SK-N-SH treated with all-trans-retinoic acid at 6 μM for 48 hours (cell line): ENCODE measurements at regions not wholly inside any gene's neighbourhood (a gene's known extent, or its start where the extent isn't known, plus 50 kb on each side); places are given as distances from the start of the nearest gene placed in this dataset.
A peak's percentile ranks its signal among the peaks of the same experiment; 100 is the strongest.

Experiments
- ATAC-seq: fragments of 200-7000 bp; cut with Tn5 transposase; 3 replicates; pipeline ENCODE4 v1.9.1; 2020; ENCODE audit warnings: mild to moderate bottlenecking, moderate library complexity
- CSRNP3 ChIP-seq: fragments of 250-450 bp; sonication (Bioruptor Pico); IDR thresholded peaks from 2 replicates; pipeline ENCODE4 v1.5.1; 2021; ENCODE audit warnings: mild to moderate bottlenecking, moderate library complexity
- ESRRG ChIP-seq: fragments of 250-450 bp; sonication (Bioruptor Pico); IDR thresholded peaks from 2 replicates; pipeline ENCODE4 v1.6.1; 2021; ENCODE audit warnings: mild to moderate bottlenecking
- GLIS3 ChIP-seq: fragments of 250-450 bp; sonication (Bioruptor Pico); IDR thresholded peaks from 2 replicates; pipeline ENCODE4 v1.5.0; 2020; ENCODE audit warnings: mild to moderate bottlenecking, moderate library complexity
- ISL1 ChIP-seq: fragments of 250-450 bp; sonication (Bioruptor Pico); IDR thresholded peaks from 2 replicates; pipeline ENCODE4 v2.1.2; 2022; ENCODE audit warnings: mild to moderate bottlenecking, moderate library complexity
- PATZ1 ChIP-seq: fragments of 250-450 bp; sonication (Bioruptor Pico); IDR thresholded peaks from 2 replicates; pipeline ENCODE4 v1.8.0; 2020; ENCODE audit warnings: mild to moderate bottlenecking, moderate library complexity, borderline replicate concordance
- RARB ChIP-seq: fragments of 250-450 bp; sonication (Bioruptor Pico); IDR thresholded peaks from 2 replicates; pipeline ENCODE4 v1.8.0; 2021; ENCODE audit warnings: mild to moderate bottlenecking, moderate library complexity
- SNAI2 ChIP-seq: fragments of 250-450 bp; sonication (Bioruptor Pico); IDR thresholded peaks from 2 replicates; pipeline ENCODE4 v1.5.0; 2020; ENCODE audit warnings: mild to moderate bottlenecking, moderate library complexity
- TCF4 ChIP-seq: fragments of 250-450 bp; sonication (Bioruptor Pico); IDR thresholded peaks from 2 replicates; pipeline ENCODE4 v1.8.0; 2021; ENCODE audit warnings: mild to moderate bottlenecking, moderate library complexity, borderline replicate concordance
- TSHZ2 ChIP-seq: fragments of 250-450 bp; sonication (Bioruptor Pico); IDR thresholded peaks from 2 replicates; pipeline ENCODE4 v1.5.0; 2020; ENCODE audit warnings: mild to moderate bottlenecking, moderate library complexity
- ZFP3 ChIP-seq: fragments of 250-450 bp; sonication (Bioruptor Pico); IDR thresholded peaks from 2 replicates; pipeline ENCODE4 v1.5.0; 2020; ENCODE audit warnings: mild to moderate bottlenecking, moderate library complexity
- ZFP30 ChIP-seq: fragments of 450-650 bp; formaldehyde crosslinking; IDR thresholded peaks from 2 replicates; pipeline ENCODE4 v1.5.0; 2022; ENCODE audit warnings: mild to moderate bottlenecking, moderate library complexity
- ZNF70 ChIP-seq: fragments of 450-650 bp; formaldehyde crosslinking; IDR thresholded peaks from 2 replicates; pipeline ENCODE4 v1.5.0; 2020; ENCODE audit warnings: mild to moderate bottlenecking, moderate library complexity
- ZNF8 ChIP-seq: fragments of 450-650 bp; formaldehyde crosslinking; IDR thresholded peaks from 2 replicates; pipeline ENCODE4 v1.5.0; 2020; ENCODE audit warnings: mild to moderate bottlenecking, moderate library complexity
- TF ChIP-seq, protein P1 (sequence below): fragments of 250-450 bp; sonication (Bioruptor Pico); IDR thresholded peaks from 2 replicates; pipeline ENCODE4 v1.5.1; 2020; ENCODE audit warnings: low read depth, mild to moderate bottlenecking, moderate library complexity
- TF ChIP-seq, protein P2 (sequence below): fragments of 250-450 bp; sonication (Bioruptor Pico); IDR thresholded peaks from 2 replicates; pipeline ENCODE4 v1.8.0; 2021; ENCODE audit warnings: low read depth, mild to moderate bottlenecking, moderate library complexity, borderline replicate concordance

GRCh38 chr7:28276298-28276697, 95.7 kb upstream of the JAZF1 start:
- no peak for ATAC-seq
- TF ChIP-seq, protein P1, sequence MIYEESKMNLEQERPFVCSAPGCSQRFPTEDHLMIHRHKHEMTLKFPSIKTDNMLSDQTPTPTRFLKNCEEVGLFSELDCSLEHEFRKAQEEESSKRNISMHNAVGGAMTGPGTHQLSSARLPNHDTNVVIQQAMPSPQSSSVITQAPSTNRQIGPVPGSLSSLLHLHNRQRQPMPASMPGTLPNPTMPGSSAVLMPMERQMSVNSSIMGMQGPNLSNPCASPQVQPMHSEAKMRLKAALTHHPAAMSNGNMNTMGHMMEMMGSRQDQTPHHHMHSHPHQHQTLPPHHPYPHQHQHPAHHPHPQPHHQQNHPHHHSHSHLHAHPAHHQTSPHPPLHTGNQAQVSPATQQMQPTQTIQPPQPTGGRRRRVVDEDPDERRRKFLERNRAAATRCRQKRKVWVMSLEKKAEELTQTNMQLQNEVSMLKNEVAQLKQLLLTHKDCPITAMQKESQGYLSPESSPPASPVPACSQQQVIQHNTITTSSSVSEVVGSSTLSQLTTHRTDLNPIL (CRISPR knock-in tag), result no peak
- TF ChIP-seq ZNF70 (CRISPR knock-in tag) (no peak), ESRRG (CRISPR knock-in tag) (no peak), RARB (CRISPR knock-in tag) (no peak), TSHZ2 (CRISPR knock-in tag) (no peak)

DNA sequence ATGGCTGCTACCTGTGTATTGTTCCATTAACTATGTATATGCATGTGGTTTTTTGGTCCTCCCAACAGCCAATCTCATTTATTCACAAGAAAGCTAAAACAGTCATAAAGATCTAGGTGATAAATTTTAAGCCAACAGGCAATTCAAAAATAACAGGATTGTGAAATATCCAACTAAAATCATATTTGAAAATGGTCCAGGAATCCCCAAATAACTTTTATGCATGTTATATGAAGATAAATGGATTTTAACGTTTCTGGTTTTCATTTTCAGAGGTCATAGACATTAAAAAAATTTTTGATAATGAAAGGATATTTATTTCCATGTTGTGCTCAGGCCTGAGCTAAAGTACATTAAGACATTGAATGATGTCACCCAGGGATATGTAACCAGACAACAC, 96.8 kb upstream of the JAZF1 start:
- TF ChIP-seq PATZ1 (CRISPR knock-in tag) (peak; percentile 44; the same call in 1 of the 2 replicates), ZNF70 (CRISPR knock-in tag) (0 out of 2 replicates have a peak, but pooled peaks have one; percentile 19), ZFP30 (CRISPR knock-in tag) (0 out of 2 replicates have a peak, but pooled peaks have one; percentile 26), ZNF8 (no peak), CSRNP3 (CRISPR knock-in tag) (peak; percentile 71; the same call in 1 of the 2 replicates), GLIS3 (no peak), ESRRG (CRISPR knock-in tag) (0 out of 2 replicates have a peak, but pooled peaks have one; percentile 49), ZFP3 (CRISPR knock-in tag) (no peak; the same call in 1 of the 2 replicates), TCF4 (CRISPR knock-in tag) (peak; percentile 71), TSHZ2 (CRISPR knock-in tag) (peak; percentile 80; the same call in 1 of the 2 replicates), SNAI2 (CRISPR knock-in tag) (peak; percentile 72; the same call in 1 of the 2 replicates), ISL1 (CRISPR knock-in tag) (peak; percentile 100)
- TF ChIP-seq, protein P1 (CRISPR knock-in tag), result peak; percentile 91
- TF ChIP-seq, protein P2, sequence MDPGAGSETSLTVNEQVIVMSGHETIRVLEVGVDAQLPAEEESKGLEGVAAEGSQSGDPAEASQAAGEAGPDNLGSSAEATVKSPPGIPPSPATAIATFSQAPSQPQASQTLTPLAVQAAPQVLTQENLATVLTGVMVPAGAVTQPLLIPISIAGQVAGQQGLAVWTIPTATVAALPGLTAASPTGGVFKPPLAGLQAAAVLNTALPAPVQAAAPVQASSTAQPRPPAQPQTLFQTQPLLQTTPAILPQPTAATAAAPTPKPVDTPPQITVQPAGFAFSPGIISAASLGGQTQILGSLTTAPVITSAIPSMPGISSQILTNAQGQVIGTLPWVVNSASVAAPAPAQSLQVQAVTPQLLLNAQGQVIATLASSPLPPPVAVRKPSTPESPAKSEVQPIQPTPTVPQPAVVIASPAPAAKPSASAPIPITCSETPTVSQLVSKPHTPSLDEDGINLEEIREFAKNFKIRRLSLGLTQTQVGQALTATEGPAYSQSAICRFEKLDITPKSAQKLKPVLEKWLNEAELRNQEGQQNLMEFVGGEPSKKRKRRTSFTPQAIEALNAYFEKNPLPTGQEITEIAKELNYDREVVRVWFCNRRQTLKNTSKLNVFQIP (CRISPR knock-in tag), result peak; percentile 56; the same call in 1 of the 2 replicates

More for the DNA sequence above, 96.8 kb upstream of the JAZF1 start:
- ATAC-seq, result no peak
